ENCODE measurements at regions not wholly inside any gene's neighbourhood (a gene's known extent, or its start where the extent isn't known, plus 50 kb on each side); places are given as distances from the start of the nearest gene placed in this dataset.
"Not testable (repeated sequence)": the region's sequence is repeated elsewhere in the genome, so short reads cannot be mapped to it uniquely, and the experiment has no call there.

DNA sequence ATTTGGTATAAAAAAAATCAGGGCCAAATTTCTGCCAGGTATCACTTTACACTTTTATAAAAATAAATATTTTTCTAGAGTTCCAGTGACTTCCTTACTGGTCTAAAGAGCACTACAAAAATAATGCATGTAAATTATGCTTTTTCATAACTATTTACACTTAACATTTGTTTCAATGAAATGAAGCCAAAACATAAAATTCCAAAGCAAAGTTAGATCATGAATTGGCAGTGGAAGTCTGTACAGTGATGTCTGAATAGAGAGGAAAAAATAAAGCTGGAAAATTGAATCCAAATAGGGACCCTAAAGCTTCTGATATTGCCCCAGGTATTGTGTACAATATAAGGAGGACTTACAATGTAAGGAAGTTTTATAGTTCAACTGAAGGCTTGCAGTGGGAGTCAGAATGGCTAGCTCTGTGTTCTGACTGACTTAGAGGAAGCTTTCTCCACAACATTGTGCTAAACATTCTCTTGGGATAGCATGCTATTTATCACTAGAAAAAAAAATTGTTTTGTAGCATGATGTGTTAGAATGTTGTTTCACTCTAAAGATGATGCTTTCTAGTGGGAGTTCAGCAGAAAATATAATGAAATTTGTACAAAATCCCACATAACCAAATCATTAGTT lies 288.2 kb upstream of the UGT8 start:
- no peak for DNase-seq

DNA sequence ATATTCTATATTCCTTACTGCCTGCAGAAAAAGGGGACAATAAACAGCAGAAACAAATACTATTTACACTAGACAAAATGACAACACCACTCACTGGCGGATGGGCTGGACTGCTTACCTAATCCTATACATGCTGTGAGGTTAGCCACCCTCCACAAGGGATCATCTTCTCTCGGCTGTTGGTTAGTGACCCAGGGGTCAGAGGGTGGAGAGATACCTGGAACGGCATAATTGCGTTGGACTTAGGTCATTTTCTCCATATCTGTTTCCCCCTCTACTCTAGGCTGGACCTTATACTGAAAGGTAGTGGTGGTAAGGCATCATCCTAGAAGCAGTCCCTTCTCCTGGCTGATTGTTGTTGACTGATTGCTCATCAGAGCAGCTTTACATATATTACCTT lies 286.8 kb upstream of the UGT8 start:
- no peak for DNase-seq

DNA sequence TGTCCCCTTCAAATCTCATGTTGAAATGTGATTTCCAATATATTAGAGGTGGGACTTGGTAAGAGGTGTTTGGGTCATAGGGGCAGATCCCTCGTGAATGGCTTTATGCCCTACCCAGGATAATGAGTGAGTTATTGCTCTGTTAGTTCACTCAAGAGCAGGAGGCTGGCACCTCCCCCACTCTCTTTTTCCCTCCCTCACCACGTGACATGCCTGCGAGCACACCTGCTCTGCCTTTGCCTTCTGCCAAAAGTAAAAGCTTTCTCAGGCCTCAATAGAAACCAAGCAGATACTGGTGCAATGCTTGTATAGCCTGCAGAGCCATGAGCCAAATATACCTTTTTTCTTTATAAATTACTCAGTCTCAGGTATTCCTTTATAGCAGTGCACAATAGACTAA lies 286.3 kb upstream of the UGT8 start:
- DNase-seq, result no peak

DNA sequence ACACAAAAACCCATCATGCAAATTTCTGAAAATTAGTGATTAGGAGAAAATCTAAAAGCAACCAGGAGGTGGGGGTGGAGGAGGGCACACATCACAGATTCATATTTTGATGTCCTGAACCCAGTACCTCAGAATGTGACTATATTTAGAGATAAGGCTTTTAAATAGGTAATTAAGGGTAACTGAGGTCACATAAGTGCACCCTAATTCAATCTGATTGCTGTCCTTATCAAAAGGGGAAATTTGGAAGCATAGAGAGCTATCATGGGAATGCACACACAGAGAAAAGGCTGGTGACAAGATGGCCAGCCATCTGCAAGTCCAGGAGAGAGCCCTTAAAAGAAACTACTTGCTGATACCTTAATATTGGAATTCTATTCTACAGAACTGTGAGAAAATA lies 281.8 kb upstream of the UGT8 start:
- no peak for DNase-seq

DNA sequence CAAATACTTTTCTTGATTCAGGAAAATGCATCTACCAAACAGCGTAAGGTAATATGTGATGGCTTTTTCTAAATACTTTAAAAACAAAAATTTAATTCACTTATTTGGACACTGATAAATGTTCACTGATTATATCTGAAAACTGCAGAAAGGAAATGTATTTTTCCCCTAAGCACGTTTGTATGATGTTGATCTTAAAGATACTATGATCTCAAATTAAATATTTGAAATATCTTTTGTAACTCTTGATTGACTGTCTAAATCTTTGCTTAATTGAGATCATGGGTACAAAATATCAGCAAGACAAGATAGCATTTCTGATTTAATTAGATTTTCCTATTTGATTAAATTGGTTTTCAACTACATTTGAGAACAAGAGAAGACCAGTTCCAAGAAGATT lies 281.0 kb upstream of the UGT8 start:
- DNase-seq, result no peak

DNA sequence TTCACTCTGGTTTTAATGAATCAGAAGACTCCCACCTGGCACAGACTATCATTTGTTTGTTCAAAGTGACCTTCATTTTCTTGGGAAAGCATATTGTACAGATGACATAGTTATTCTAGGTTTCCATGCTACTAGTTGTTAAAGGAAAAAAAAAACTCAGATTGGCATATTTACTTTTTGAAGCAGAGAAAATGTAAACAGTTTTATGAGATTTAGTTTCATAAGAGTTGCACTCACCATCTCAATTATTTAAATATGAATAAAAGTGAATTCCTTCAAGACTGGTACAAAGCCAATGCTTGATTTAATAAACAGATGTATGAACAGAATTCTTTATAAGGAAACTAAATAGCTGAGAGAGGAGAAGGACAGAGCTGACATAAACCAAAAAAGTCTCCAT lies 280.3 kb upstream of the UGT8 start:
- DNase-seq, result no peak

DNA sequence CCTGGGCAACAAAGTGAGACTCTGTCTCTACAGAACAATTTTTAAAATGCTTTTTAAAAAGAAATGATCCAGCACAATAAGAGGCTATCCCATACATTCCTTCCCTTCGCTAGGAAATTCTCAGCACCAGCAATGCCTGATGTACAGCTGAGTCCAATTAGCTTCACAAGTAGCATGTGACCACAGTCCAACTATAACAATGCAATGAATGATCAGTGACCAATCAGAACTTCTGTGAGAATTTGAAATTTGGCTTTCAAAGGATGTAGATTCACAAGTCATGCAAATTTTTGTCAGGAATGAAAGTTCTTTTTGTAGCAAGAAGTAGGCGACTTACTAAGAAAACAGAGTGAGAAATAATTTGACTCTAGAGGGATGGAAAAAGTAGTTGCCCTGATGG lies 278.5 kb upstream of the UGT8 start:
- DNase-seq, result no peak

DNA sequence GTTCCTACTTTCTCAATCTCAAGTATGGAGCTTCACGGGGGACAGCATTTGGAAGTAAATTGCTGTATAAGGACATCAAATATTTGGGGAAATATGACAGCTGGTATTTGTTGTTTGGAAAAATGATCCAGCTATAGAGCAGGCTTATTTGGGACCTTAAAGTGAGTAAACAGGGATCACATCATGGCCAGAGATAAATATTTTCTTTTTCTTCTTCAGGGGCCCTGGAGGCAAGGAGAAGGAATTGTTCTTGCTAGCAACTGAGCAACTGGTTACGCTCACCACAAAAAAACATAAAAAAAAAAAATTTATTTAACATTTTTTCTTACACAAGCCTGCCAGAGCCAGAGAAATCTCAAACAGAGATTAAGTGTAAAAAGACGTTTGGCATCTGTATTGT lies 277.2 kb upstream of the UGT8 start:
- no peak for DNase-seq

DNA sequence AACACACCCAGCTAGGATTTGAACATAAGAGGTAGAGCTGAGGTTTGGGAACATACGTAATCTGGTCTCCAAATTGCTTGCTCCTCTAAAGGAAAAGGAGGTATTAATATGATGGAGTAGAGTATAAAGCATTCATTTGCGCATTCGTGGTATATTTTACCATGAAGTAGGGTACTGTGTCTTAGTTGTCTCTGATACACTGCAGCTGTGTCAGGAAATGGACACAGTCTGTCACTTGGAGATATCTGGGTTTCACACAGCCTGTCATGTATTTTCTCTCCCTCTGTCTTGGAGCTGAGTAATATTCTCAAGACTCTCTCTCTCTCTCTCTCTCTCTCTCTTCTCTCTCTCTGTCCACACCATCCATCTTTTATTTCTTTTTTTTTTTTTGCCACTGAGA lies 274.8 kb upstream of the UGT8 start:
- DNase-seq, result no peak

DNA sequence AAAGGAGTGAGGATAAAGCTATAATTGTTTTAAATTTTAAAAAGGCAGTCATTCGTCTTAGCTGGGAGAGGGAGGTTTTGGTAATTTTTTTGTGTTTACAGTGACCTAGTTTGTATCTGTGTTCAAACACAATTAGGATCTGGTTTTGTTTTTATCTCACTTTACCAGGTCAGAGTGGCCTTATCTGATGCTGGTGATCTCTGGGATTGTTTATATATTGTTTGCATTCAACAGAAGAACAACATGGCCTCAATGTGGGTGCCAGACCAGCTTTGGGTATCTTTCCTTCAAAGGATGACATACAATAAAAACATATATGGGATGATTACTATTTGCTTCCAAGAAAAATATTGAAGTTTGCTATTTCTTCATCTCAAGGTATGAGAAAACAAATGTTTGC lies 272.2 kb upstream of the UGT8 start:
- DNase-seq, result no peak

DNA sequence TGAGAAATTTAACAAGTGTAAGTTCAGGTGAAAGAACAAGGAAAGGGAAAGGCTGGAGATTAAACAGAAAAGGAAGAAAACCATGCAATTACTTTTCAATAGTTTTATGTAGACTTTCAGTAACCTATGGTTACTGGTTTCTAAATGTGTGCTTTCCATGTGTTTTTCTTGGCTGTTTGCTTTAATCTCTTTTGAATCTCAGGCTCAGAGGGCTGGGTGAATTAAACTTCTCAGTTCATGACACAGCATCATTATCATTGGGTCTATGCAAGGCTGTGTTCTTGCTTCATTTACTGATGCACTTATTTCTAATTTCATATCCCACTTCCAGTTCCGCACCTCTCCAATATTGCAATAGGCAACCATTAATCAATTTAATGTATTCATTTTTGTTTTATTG lies 266.5 kb upstream of the UGT8 start:
- DNase-seq, result no peak

DNA sequence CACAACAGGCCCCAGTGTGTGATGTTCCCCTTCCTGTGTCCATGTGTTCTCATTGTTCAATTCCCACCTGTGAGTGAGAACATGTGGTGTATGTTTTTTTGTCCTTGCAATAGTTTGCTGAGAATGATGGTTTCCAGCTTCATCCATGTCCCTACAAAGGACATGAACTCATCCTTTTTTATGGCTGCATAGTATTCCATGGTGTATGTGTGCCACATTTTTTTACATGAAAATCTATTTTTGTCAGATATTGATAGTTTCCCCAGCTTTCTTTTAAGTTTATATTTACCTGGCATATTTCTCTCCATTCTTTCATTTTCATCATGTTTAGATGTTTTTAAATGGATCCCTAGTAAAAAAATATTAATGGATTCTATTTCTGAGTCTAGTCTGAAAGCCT lies 264.2 kb upstream of the UGT8 start:
- not testable (repeated sequence) for DNase-seq

DNA sequence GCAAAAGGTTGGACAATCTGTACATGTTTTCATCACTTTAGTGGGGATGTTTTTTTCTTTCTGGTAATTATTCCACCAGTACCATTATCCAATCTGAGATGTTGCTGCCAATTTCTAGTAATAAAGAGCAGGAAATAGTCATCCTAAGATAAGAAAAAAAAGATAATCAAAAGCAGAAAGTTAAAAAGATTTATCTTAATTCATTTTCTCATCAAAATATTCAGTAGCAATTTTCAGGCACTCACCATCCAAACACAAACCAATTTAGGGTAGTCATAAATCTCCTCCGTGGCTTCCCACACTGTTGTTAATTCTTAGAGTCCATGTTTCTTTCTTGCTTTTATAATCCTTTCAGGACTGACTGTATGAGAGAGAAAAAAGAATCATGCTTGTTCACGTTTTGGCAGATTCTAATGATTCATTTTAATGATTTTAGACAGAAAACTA lies 263.7 kb upstream of the UGT8 start:
- no peak for DNase-seq

DNA sequence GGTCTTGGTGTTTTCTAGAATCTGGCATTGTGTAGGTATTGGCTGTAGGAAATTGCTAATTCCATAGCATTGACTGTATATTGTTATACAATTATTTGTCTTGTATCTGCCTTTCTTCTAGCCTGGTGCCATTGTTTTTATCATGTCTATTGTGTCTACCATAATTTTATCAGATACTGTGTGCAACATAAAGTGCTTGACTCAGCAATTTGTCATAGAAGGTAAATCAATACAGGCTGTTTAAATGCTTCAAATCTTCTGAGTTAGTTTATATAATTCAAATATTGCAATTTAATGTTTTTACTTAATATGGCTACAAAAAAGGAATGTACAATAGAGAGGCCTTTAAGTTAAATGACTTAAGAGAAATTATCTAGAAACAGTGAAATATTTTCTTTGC lies 263.3 kb upstream of the UGT8 start:
- no peak for DNase-seq

DNA sequence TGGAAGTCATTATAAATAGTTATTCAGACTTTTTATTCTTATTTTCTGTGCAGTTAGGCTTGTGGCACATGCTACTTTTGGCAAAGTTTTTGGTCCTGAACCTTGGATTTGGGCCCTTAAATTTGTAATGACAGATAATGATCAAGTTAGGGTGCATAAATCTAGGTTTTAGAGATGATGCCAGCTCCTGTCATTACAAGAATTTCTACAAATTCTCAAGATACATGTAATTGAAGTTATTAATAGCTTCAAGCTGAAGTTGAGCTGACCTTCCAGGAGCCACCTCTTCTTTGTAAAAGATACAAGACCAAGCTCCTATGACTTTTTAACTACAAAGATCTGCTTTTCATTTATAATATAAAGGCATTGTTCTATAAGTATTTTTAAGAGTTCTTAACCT lies 255.6 kb upstream of the UGT8 start:
- DNase-seq, result no peak

DNA sequence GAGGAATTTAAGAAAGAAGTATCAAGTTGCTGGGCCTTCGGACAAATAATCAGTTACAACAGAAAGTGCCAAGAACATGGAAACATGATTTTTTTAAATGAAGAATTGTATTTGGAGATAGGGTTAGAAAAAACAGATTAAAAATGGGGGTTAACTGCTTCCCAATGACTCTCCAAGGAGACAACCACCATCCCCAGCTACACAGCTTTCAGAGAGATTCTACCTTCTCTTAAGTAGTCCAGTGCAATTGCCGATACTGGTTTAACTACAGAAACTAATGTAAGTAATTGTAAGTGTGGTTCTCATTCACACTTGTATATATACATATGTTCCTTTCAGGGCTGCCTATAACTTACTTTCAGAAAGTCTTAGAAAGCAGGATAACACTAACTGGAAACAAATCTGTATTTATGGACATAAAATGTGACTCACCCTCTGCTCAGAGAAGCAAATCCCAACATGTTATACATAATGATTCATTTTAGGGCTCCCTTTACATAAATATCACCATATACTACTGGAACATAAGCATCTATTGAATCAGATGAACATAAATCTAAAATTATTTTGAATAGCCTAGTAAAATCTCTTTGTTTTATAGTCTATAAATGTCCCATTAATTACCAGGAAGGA lies 248.9 kb upstream of the UGT8 start:
- DNase-seq, result no peak

DNA sequence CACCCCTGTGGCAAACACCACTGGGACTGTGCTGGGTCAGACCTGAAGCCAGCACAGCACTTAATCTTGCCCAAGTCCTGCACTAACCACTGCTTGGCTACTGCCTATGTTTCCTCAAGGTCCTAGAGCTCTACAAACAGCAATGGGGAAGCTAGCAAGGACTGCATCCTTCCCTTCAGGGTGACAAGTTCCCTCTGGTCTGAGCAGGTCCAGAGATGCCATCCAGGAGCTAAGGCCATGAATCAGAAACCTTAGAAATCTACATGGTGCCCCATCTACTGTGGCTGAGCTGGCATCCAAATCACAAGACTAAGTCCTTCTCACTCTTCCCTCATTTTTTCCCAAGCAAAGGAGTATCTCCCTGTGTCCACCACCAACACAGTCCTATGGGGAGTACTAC lies 239.7 kb upstream of the UGT8 start:
- no peak for DNase-seq

DNA sequence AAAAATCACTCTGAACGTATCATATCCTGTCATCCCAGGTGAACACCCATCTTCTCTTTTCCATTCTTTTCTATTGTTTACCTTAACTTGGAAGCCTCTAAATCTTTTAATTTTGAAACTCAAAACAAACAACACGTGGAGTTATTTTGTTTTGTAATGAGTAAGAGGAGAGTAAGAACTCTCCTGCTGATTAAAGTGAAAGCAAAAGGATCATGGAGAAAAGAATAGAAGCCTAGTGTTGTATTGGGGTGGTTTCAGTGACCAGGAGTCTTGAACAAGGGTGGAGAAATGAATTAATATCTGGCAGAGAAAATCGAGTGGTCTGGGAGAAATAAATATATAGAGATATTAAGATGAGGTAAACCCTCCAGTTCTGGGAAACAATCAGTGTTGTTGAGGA lies 237.4 kb upstream of the UGT8 start:
- DNase-seq, result no peak

DNA sequence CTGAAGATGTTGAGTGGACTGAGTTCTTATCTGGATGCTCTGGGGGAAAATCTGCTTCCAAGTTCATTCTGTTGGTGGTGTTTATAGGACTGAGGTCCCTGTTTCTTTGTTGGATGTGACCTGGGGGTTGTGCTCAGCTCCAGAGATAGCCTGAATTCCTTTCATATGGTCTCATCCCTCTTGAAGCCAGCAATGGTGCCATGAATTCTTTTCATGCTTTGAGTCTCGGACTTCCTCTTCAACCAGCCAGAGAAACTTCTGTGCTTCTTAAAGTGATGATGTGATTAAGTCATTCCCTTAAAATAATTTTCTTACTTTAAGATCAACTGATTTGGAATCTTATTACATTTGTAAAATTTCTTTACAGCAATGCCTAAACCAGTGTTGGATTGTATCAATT lies 233.8 kb upstream of the UGT8 start:
- DNase-seq, result no peak

DNA sequence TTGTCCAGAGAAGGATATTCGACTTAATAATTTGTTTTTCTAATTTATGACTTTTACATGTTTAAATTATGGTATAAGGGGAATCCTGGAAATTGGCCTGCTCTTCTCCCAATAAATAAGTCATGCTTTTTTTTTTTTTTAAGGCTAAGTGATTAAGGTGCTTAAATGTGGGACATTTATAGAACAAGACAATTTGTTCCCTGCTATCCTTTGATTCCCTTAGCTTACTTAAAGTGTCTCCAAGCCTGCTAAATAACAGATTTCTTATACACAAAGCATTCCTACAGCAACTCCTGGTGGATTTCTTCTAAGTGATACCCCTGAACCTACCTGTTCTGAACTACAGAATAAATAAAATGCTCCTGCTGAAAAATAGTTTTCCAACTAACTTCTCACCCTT lies 233.0 kb upstream of the UGT8 start:
- no peak for DNase-seq

DNA sequence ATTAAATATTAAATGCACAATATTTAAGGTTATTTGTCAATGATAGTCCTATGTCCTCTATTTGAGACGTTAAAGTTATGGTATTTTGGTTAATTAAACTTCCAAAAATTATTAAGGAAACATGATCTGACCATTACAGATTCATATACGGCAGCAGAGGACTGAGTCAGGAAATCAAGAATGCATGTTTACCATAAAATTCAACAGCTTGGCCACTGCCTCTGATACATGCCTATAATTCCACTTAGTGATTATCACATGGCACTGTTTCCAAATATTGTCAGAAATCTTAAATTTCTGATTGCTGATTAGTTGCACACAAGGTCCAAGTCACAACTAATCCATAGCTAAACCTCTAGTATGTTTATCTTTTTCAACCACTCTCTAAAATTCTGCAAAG lies 232.2 kb upstream of the UGT8 start:
- DNase-seq, result no peak

DNA sequence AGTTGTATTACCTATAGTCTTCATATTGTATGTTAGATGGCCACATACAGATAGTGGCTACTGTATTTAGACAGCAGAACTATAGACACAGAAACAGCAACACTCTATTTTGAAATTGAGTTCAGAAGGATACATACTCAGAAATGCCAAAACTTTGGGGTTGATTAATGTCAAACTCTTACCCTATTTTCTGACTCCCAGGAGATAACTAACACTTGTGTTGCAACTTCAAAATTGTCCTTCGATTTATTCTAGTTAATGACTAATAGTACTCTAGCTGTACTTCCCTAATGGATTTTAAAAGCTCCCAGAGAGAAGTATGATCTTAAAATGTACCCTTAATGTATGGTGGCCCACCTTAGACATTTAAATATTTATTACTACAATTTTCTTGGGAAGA lies 229.9 kb upstream of the UGT8 start:
- no peak for DNase-seq

DNA sequence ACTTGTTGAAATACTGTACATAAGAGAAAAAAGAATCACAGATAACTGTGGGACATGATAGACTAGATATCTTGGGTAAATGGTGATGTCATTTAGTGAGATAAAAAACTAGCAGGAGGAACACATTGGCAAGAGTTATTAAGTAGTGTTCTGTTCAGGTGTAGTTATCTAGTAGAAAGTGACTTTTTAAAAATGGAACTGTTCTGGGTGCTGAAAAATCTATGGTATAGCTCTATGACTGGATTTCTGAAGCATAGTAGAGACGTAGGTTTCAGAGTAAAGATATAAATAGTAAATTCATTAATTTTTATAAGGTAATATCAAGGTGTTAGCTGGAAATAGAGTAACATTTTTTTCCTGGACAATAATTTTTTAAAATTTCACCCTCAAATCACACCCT lies 225.1 kb upstream of the UGT8 start:
- DNase-seq, result no peak

DNA sequence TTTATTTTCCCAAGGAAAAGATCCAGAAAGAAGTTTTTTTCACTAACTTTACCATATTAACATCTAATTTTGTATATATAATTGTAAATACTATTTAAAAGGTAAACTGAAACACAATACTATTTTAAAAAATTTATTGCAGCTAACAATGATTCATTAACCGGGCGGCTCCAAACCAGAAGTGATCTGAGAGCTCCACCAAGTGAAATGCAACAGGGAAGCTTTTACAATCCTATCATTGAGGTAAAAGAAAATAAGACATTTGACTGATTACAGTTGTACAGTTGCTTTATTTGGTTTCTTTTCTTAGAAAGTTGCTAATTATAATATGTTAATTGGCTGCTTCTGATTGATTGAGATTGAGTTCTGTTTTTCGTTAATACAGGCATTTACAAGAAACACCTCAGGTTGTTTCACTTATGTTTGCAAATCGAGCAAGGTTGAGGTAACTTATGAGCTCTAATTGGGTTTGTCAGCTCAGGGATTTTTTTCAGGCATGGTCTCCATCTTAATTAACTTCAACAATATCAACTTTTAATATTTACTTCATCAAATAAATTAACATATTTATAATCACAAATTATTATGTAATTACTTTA lies 220.2 kb upstream of the UGT8 start:
- DNase-seq, result no peak

DNA sequence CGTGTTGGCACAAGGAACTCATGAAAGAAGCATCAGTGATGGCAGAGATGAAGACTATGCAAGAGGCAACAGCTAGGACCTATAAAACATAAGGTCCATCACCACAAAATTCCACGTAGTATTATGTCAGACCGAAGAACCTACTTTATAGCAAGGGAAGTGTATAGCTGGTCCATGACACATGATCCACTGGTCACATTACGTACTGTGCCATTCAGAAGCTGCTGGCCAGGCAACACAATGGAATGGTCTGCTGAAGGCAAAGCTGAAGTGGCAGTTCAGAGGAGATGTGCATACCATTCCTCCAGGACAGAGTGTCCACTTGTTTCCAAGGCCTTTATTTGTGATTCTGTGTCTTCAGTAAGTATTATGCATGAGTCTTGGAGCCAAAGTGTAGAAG lies 215.5 kb upstream of the UGT8 start:
- DNase-seq, result no peak

Data from activated effector memory CD4-positive, alpha-beta T cell treated with anti-CD3 and anti-CD28 coated beads, Interleukin-2, amount 50 U/mL, for 16 hours (primary cell).